HG03520 (cell line): ENCODE measurements at regions not wholly inside any gene's neighbourhood (a gene's known extent, or its start where the extent isn't known, plus 50 kb on each side); places are given as distances from the start of the nearest gene placed in this dataset.

Experiments
- ATAC-seq: cut with Tn5 transposase; IDR thresholded peaks from one replicate; pipeline ENCODE4 v1.9.1; 2021; ENCODE audit warnings: mild to moderate bottlenecking, moderate library complexity; ENCODE audit not compliant: unreplicated experiment

DNA sequence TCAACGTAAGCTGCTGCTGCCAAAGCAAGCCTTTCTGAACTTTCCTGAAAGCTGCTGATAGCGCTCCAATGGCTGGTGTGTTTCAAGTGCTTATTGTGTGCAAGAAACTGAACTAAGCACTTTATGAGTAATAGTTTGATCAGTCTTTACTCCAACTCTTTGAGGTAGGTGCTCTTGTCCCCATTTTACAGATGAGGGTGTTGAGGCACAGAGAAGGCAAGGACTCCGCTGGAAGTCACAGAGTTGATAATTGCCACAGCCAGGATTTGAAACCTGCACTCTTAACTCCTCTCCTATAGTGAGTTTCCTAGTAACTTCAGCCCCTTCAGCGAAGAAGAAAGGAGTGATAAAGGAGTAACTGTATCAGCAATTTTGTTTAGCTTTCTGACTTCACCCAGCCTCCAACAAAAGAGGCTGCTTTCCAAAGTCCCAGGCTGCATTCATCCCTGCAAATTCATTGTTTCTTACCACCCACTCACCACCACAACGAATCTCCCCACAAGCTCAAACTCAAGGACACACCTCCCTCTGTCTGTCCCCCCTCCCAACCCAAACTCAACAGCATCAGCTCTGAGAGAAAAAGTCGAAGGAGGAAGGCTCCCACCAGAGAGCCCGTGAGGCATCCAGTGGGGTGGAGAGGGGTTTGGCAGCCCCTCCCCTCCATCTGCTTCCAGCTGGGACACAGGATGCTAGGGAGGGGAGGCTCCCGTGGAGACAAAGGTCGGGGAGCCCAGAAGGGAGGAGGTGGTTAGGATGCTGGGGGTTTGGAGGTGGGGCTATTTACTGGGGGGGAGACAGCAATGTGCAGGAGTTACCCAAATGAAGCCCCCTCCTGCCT is 139.6 kb downstream of the NAV1 start:
- no peak for ATAC-seq

DNA sequence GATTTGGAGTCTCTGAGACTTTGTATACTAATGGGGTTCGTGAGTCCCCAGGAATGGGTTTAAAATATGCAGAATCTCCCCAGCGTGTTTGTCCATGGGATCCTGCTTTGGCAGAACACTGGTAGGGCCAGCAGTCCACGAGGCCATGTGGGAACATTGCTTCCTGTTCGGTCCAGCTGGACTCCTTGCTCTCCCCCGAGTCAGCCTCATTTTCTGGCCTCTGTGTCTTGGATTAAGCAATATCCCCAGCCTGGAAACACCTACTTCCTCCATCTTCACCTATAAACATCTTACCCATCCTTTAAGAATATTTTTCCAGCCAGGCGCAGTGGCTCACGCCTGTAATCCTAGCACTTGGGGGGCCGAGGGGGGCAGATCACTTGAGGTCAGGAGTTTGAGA is 142.4 kb downstream of the NAV1 start:
- ATAC-seq: no peak

DNA sequence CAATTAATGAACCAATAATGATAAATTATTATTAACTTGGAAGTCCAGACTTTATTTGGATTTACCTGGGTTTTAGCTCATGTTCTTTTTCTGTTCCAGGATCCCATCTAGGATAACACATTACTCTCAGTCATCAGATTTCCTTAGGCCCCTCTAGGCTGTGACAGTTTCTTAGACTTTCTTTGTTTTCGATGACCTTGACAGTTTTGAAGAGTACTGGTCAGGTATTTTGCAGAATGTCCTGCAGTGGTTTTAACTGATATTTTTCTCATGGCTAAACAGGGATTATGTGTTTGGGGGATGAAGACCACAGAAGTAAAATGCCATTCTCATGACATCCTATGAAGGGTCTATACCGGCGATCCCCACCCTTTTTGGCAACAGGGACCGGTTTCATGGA is 144.0 kb downstream of the NAV1 start:
- ATAC-seq: no peak

DNA sequence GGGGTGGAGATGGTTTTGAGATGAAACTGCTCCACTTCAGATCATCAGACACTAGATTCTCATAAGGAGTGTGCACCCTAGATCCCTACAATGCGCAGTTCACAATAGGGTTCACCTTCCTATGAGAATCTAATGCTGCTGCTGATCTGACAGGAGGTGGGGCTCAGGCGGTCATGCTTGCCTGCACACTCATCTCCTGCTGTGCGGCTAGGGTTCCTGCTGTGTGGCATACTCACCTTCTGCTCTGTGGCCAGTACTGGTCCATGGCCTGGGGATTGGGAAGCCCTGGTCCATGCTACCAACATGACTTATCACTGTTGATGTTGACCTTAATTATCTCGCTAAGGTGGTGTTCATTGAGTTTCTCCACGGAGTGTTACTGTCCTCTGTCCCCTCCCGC is 144.5 kb downstream of the NAV1 start:
- ATAC-seq: no peak

DNA sequence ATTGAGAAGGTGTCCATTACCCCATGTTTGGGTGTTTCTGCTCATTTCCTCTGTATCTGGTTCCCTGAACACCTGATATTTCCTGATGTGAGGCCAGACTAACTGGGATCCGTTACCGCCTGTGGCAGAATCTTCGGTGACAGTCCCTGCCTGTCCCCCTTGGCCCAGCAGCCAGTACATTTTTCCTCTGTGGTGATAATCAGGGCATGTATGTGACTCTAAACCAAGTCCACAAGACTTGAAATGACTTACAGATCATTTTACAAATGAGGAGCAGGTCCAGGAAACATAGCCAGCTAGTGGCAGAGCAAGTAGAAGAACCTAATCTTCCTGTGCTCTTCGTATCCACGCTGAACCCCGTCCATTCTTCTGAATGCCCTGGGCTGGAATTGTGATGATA is 143.5 kb upstream of the IPO9 start:
- no peak for ATAC-seq

DNA sequence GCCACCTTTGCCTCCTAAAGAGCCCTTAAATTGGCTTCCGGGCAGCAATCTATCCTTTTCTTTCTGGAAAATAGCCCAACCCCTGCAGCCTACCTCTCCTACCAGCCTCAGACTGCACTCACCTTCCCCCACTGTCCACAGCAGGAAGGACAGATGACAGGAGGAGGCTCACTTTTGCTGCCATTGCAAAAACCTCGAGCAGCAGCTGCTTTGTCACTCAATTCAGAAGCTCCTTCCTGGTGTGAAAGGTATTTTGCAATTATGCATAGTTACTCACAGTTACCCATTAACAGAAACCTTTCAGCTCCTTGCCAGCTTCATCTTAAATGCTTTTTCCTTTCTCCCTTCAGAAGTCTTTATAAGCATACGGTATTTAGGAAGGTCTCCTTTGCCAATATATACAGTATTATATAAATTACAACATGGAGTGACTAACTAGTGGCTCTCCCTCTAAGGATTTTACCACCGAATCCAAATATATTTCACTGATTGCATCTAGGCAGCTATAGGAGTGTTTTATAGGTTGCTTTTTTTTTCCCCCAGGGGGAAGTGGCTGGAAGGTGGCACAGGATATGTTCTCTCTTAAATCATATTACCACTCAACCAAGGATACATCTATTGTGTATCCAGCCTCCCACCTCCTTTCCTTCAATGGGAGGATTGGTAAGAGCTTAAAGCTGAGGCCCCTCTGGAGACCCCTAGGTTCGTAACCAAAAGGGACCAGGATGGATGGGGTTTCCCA is 142.1 kb upstream of the IPO9 start:
- no peak for ATAC-seq

DNA sequence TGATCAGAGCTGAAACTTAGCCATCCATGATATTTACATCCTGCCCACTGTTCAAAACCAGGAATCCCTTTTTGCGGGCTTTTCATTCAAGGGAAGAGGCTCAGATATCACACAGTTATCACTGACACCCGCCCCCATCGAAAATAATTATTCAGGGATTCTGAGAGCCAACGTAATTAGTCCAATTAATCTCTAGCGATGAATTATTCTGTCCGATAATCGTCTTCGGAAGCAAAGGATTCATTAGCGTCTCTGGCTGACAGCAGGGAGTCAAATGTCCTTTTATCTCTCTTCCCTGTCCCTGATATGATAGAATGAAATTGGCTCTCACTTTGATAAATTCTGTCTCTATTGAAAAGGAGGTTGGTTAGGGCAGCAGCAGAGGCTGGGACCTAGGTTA is 140.4 kb upstream of the IPO9 start:
- ATAC-seq: no peak

DNA sequence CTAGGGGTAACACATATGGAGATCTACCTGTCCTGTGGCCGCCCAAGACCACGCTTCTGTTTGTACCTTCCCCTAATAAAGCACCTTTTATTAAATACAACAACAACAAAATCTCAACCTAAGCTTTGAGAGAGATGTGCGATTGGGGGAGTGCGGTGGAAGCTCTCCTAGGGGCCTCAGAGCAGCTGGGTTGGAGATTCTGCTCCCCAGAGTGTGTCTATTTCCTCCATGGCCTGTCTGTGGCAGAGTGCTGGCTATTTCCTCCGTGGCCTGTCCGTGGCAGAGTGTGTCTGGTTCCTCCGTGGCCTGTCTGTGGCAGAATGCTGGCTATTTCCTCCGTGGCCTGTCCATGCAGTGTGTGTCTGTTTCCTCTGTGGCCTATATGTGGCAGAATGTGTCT is 139.3 kb upstream of the IPO9 start:
- no peak for ATAC-seq

DNA sequence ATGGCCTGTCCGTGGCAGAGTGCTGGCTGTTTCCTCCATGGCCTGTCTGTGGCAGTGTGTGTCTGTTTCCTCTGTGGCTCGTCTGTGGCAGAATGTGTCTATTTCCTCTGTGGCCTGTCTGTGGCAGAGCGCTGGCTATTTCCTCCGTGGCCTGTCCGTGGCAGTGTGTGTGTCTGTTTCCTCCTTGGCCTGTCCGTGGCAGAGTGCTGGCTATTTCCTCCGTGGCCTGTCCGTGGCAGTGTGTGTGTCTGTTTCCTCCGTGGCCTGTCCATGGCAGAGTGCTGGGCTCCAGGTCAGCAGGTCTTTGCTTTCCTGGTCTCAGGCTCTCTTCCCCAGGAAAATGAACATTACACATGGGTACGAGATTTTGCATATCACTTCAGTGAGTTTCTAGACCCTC is 138.4 kb upstream of the IPO9 start:
- no peak for ATAC-seq

DNA sequence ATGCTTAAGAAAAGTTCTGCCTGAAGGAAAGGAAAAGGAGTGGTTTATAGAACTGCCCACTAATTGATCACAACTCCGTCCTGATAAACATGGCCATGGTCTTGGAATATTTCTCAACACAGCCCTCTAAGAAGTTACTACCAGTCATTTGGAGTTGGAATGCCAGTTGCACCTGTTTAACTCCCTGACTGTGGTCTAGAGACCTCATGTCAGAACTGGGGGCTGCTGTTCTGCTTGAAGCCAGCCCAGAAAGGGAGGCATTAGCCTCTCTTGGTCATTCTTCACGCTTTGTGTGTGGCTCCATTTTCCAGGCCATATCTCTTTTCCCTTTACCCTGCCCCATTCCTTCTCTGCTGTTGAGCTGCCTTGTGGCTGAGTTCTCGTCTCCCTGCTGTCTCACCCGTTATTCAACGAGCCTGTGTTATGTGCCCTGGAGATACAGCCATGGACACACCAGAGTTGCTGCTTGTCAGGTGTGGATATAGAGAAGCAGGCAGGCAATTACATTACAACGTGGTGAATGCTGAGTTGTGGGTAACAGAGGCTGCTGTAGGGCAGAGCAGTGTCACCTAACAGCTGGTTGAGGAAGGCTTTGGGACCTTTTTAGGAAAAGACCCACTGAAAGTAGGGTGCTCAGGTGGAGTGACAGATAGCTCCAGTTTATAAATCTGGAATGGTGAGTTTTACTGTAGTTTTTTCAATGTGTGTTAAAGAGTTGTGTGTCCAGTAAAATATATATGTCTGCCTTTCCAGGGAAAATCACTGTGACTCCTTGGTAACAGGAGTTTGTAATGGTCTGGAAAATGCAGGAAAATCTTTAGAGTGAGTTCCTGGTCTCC is 137.0 kb upstream of the IPO9 start:
- no peak for ATAC-seq

DNA sequence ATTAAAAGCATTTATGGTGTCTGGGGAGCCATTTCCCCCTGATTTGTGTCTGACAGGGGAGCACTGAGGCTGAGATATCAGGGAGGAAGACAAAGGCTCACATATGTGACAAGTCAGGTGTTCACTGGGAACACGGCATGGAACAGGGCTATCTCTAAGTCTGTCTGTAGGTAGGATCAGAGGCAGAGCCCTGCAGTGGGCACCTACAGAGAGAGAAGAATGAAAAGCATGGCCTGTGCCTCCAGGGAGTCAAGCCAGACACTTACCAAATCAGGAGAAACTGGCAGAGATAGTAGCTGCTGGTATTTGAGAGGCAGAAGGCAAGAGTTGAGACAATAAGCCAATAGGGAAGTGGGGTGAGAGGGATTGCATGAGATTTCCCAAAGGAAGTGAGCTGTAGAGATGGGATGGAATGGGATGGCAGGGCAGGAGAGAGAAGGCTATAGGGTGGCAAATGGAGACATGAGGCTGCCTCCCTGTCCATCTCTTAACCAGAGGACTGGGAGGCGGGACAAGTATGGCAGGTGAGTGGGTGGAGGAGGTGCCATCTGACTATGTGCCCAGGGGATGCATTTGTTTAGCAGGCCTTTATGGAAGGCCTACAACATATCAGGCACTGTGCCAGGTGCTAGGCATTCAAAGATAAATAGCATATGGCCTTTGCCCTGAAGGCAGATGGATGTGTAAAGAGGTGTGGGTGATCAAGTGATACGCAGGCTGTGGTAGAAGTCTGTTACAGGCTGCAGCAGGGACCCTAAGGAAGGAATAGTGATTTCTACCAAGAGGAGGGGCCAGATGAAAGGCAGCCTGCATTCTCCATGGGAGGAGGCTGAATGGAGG is 136.2 kb upstream of the IPO9 start:
- ATAC-seq: no peak

DNA sequence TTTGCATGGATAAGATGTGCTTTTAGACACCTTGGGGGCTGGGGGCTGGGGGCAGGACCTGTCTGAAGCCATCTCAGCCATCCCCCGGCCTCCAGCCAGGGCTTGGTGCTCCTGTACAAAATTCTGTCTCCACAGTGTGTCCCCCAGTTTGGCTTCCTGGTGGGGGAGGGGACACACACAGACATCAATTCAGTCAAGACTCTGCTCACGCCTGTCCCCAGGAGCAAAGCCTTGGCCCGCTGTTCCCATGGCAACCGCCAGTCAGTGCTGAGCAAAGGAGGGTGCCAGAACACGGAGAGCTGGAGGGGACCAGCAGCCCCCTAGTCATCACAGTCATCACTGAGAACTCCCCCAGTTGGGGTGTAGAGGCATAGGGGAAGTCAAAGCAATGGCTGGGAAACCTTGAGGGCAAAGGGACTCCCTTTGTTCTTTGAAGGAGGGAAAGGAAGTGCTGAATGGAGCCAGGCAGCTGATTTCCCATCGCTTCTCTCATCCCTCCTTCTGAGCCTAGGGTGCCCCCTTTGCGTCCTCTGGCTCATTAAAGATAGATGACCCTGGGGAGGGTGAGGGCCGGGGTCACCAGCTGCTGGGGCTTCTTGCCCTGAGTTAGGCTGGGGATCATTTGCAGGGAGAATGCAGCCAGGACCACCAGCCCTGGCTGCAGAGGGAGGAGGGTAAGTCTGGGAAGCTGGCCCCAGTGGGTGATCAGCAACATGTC is 134.9 kb upstream of the IPO9 start:
- ATAC-seq: no peak

DNA sequence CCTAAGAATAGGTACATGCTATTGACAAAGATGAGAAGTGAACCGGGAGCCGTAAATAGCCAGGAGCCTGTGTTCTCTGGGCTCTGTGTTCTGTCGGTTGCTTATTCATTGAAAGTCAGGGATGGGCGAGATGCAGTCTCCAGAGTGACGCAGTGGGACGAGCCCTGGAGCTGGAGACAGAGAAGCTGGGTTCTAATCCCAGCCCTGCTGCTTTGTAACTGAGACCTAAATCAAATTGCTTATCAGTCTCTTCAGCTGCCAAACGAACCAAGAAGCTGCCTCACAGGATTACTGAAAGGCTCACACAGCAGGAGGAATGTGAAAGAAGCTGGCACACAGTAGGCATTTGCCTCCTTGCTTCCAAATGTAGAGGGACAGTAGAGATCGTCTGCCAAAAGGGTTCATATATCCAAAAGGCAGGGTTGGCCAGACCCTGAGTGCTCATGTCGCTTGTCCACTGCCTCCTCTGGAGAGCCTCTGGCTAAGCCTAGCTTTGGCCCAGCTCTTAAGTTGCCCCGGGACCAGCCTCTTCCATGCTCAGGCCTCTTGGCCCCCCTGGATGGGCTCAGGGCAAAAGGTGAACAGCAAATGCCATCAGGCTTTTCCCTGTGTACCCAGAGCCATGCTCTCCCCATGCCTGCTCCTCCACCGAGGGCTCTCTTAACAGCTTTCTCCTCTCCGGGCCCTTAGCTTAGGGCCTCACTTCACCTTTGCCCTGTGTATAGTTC is 134.2 kb upstream of the IPO9 start:
- ATAC-seq: no peak

DNA sequence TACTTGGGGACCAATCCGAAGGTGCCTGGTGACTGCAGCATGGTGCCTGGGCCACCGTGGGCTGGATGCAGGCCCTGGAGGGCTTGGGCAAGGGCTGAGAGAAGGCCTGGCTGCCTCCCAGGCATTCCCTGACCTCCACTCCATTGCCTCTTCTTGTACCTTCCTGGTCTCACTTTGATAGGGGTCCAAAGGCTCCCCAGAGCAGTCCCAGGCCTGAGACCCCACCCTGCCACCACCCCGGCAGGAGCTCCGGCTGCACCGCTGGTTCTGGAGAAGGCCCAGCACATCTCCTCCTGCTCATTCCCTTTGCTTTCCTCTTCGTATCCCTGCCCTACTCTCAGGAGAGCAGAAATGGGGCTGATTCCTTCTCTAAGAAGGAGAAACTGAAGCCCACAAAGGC is 133.3 kb upstream of the IPO9 start:
- ATAC-seq: no peak

DNA sequence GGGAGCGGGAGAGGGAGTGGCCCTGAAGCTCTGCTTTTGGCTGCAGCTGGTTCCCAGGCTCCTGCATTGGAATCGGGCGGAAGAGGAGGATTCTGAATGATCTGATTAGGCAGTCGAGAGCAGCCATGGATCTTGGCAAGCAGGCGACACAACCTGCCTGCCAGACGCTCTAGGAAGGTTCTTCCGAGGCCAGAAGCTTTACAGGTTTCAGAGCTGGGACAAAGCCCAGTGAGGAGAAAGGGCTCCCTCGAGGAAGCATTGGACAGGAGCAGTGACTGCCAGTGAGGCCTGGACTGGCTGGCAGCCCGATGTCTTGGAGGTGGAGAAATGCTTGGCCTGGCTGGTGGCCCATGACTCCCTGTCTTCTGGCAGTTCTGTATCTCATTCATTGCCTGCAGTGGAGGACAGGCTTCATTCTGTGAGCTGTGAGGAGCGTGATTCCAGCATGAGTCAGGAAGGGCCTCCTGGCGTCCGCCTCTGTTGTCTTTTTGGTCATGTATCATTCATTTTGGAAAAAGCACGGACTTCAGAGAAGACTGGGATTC is 132.7 kb upstream of the IPO9 start:
- no peak for ATAC-seq

DNA sequence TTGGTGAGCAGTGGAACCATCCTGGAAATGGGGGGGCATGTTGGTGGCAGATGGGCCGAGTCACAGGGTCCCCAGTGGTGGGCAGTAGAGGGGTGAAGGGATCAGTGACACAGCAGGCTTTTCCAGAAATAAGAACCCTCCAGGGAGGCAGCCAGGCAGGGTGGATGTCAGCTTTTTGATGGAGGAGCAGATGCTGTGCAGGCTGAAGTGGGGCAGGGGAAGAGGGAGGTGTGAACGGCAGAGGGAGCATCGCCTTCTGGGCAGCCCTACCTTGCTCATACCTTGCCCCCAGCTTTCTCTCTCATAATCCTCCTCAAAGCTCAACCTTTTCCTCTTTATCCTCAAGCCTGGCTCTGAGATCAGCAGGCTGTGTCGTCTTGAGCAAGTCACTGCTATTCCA is 131.8 kb upstream of the IPO9 start:
- ATAC-seq: no peak

DNA sequence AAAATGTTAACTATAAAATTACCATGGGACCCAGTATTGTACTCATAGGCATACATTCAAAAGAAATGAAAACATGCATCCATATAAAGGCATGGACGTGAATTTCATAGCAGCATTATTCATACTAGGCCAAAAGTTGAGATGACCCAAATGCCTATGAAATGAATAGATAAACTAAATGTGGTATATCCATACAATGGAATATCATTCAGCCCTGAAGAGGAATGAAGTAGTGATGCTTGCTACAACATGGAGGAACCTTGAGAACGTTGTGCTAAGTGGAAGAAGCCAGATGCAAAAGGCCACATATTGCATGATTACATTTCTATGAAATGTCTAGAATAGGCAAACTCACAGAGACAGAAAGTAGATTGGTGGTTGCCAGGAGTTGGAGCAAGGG is 127.1 kb upstream of the IPO9 start:
- no peak for ATAC-seq

DNA sequence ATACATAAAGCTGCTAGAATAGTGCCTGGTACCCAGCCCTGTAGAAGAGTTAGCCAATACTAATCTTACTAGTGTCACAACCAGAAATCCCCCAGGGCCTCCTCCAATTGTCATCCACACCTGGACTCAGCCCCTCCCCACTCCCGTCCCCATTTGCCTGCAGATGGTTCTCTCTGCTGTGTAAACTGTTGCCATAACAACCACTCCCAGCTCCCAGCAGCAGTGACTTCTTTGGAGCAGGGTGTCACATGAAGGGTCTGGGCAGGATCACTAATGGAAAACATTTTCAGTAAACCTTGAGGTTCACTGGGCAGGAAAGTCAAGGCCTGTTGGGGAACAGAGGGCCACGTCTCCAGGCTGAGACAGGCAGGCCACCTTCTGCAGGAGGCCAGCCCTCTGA is 126.0 kb upstream of the IPO9 start:
- ATAC-seq: no peak
